Right lobe of liver (tissue), 6 donors: ENCODE measurements at regions not wholly inside any gene's neighbourhood (a gene's known extent, or its start where the extent isn't known, plus 50 kb on each side); places are given as distances from the start of the nearest gene placed in this dataset.

Source experiments
- ATAC-seq, 4 donors: fragments of 200-7000 bp; cut with Tn5 transposase; one replicate each; pipeline ENCODE4 v1.9.1; 2020; ENCODE audit warnings: mild to moderate bottlenecking in 4 of 4, moderate library complexity in 4 of 4
- DNase-seq, 3 donors: peaks; one replicate each; pipeline ENCODE4 v3.0.0-alpha.2; 2020
- H3K27ac ChIP-seq, 3 donors: fragments of 200-600 bp; one replicate each; pipeline ENCODE4 v1.8.0; 2022
- H3K27me3 ChIP-seq, 2 donors: fragments of 200-600 bp; one replicate each; pipeline ENCODE4 v1.8.0; 2022
- H3K36me3 ChIP-seq, 4 donors: fragments of 200-600 bp; sonication (generic) in 1 of 4; one replicate each; pipeline versions ENCODE4 v1.5.1 to v1.8.0; 2017 to 2022; ENCODE audit warnings: control low read depth in 1 of 4
- H3K4me1 ChIP-seq, 4 donors: fragments of 200-600 bp; sonication (generic) in 1 of 4; one replicate each; pipeline versions ENCODE4 v1.5.1 to v1.8.0; 2017 to 2022; ENCODE audit warnings: control low read depth in 1 of 4
- H3K4me3 ChIP-seq, 3 donors: fragments of 200-600 bp; one replicate each; pipeline ENCODE4 v1.8.0; 2022
- H3K9me3 ChIP-seq, 4 donors: fragments of 200-600 bp; sonication (generic) in 1 of 4; one replicate each; pipeline versions ENCODE4 v1.5.1 to v1.8.0; 2017 to 2022; ENCODE audit warnings: control low read depth in 1 of 4
- POLR2A ChIP-seq: fragments of 450-650 bp; IDR thresholded peaks from one replicate; pipeline ENCODE4 v1.6.1; 2017; ENCODE audit warnings: antibody characterized with exemption, mild to moderate bottlenecking
- WGBS: methylation state at CpG from one replicate; pipeline ENCODE4 v1.1.6; 2018; ENCODE audit warnings: low coverage, low lambda C conversion rate; ENCODE audit not compliant: insufficient coverage; ENCODE audit errors: missing lambda C conversion rate; 5-methylcytosine and 5-hydroxymethylcytosine counted together
- intact Hi-C, 2 donors: fragments of 100-400 bp; cut with DNase I; formaldehyde crosslinking; loops; one replicate each; pipeline versions ENCODE4 v1.11.2 to v1.14.1; 2022
- TF ChIP-seq, protein P1 (sequence below), 4 donors: fragments of 200-600 bp in 3 of 4; fragments of 450-650 bp in 1 of 4; IDR thresholded peaks; one replicate each; pipeline versions ENCODE4 v1.5.1 to v1.8.0; 2016 to 2022; ENCODE audit warnings: antibody characterized with exemption in 4 of 4, mild to moderate bottlenecking in 2 of 4
- donor health status: DM: no; HTN: yes; CAD: no.
- donor health status: DM: no; HTN: no; CAD: no.
- donor health status: DM: no; HTN: no; CAD: no.
- donor health status: DM: no; HTN: yes; CAD: no.
- donor health status: DM: no; HTN: yes; CAD: no.

DNA sequence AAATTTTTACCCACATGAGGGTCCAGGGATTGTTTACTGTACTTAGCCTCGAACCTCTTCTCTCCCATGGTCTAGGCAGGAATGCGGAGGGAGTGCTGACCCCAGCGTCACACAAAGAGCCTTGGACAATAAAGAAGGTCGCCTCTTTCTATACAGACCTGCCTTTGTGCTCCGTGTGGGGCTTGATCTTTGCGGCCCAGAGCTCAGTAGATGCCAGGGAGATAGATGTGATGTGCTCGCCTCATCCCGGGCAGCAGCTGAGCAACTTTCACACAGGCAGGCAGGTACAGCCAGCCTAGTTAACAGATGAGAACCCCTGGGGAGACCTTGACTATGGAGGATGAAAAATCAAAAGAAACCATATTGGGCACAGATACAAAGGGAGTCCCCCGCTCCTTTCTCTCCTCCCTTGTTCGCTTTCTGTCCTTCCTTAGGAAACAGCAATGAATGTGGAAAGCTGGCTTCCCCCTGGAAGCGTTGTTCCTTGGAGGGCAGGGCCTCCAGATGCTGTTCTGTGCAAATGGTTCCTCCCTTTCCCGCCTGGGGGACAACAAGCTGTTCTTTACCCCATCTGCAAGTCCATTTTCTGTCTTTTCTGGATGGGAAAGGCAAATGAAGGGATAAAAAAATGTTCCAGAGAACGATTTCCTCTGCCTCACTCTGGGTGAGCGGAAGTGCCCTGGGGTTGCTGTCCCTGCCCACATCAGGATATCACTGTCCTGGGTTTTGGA is 128.3 kb downstream of the OLIG3 start:
- TF ChIP-seq, protein P1, sequence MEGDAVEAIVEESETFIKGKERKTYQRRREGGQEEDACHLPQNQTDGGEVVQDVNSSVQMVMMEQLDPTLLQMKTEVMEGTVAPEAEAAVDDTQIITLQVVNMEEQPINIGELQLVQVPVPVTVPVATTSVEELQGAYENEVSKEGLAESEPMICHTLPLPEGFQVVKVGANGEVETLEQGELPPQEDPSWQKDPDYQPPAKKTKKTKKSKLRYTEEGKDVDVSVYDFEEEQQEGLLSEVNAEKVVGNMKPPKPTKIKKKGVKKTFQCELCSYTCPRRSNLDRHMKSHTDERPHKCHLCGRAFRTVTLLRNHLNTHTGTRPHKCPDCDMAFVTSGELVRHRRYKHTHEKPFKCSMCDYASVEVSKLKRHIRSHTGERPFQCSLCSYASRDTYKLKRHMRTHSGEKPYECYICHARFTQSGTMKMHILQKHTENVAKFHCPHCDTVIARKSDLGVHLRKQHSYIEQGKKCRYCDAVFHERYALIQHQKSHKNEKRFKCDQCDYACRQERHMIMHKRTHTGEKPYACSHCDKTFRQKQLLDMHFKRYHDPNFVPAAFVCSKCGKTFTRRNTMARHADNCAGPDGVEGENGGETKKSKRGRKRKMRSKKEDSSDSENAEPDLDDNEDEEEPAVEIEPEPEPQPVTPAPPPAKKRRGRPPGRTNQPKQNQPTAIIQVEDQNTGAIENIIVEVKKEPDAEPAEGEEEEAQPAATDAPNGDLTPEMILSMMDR (IDR thresholded peaks at IDR 0.05): no peak
- no peak for TF ChIP-seq POLR2A
- DNase-seq: no peak
- Histone ChIP-seq H3K27ac (no peak overlapping the region), H3K4me1 (peaks cover 0 to 6% (median 2%) of the 10 kb centered on the region in 4 donors), H3K36me3 (no peaks in the 10 kb centered on the region), H3K9me3 (no peaks in the 10 kb centered on the region), H3K27me3 (no peaks in the 10 kb centered on the region), H3K4me3 (no peak overlapping the region)
- intact Hi-C loops: no loop called here
- WGBS: 88% methylated on average over 8 of the region's 14 CpGs
- no peak for ATAC-seq

DNA sequence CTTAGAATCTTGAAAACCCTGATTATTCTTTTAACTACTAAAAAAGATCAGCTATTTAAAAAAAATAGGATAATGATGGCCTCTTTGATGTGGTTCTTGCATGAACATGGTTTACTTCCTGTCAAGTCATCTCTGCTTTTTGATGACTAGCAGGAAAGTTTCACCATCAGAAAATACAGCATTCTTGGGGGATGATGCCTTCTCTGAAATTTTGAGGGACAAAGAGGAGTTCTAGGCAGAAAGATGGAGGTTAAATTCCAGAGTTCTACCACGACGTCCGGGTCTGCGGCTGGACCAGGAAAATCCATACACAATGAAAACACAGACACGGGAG is 130.4 kb downstream of the OLIG3 start:
- intact Hi-C loops: no loop called here
- Histone ChIP-seq H3K27ac (no peak overlapping the region), H3K4me3 (no peak overlapping the region), H3K4me1 (no peaks in the 10 kb centered on the region), H3K27me3 (no peaks in the 10 kb centered on the region), H3K9me3 (no peaks in the 10 kb centered on the region), H3K36me3 (no peaks in the 10 kb centered on the region)
- no peak for DNase-seq
- no peak for ATAC-seq
- no peak for TF ChIP-seq POLR2A
- TF ChIP-seq, protein P1 (IDR thresholded peaks at IDR 0.05): no peak
- 89% methylated on average over 5 of the region's 5 CpGs for WGBS

DNA sequence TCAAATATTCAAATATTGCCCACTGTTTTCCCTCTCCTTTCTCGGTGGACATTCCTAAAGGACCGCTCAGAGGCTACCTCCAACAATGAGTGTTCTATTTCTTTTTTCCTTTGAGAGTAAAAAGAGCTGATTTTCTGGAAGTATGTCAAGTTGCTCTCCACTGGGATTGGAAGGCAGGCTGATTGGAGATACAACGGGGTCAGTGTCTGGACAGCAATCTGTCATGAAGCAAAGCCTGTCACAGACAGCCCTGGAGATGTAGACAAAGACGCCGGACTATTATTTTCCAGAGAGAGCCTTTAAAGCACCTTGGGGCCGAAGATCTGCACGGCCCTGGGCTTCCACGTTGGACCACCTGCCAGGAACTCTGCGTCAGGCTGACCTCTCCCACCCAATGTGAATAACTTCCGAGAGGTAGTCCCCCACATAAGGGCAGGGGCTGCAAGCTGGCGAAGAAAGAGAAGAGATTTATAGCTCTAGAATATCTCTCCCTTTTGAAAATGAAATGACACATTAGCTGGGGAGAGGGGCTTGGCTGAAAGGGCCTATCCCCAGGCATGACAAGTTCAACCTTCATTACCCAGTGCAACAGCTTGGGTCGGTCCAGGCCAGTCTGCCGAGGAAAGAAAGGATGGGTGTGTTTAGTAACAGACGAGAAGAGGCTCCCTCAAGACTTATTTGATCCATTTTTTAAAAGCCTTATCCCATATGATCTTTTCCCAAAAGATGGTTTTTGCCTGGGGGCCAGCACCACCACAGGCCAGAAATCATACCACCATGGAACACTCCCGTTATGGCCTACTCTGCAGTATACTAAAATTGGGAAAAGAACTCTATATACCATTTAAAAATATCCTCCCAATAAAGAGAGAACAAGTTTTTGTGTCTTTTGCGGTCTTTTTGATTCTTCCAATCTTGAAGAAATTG is 131.1 kb downstream of the OLIG3 start:
- no peak for TF ChIP-seq POLR2A
- TF ChIP-seq, protein P1 (IDR thresholded peaks at IDR 0.05): no peak
- no peaks in the 10 kb centered on the region for H3K9me3 ChIP-seq
- no peaks in the 10 kb centered on the region for H3K4me1 ChIP-seq
- H3K4me3 ChIP-seq: no peak overlapping the region
- H3K27ac ChIP-seq: no peak overlapping the region
- no peaks in the 10 kb centered on the region for H3K36me3 ChIP-seq
- H3K27me3 ChIP-seq: no peaks in the 10 kb centered on the region
- 76% methylated on average over 13 of the region's 16 CpGs for WGBS
- DNase-seq (no peak), ATAC-seq (no peak)
- intact Hi-C loops: no loop called here

DNA sequence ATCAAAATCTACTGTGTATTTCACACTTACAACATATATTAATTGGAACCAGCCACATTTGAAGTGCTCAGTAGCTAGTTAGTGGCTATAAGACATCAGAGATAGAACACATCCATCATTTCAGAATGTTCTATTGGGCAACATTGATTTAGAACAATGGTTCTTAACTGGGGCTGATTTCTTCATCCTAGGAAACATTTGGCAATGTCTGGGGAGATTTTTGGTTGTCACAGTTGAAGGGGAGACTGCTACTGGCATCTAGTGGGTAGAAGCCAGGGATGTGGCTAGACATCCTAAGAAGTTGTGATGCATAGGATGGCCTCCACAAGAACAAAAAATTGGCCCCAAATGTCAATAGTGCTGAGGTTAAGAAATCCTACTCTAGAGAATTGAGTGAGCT is 132.5 kb downstream of the OLIG3 start:
- H3K4me1 ChIP-seq: peaks cover 0 to 10% (median 2%) of the 10 kb centered on the region in 4 donors
- H3K27ac ChIP-seq: no peak overlapping the region
- DNase-seq (no peak), ATAC-seq (peak in 1 of 4 donors; percentile 12)
- H3K36me3 ChIP-seq: no peaks in the 10 kb centered on the region
- H3K27me3 ChIP-seq: no peaks in the 10 kb centered on the region
- TF ChIP-seq, protein P1 (IDR thresholded peaks at IDR 0.05): no peak
- no peak for TF ChIP-seq POLR2A
- H3K9me3 ChIP-seq: no peaks in the 10 kb centered on the region
- H3K4me3 ChIP-seq: no peak overlapping the region
- intact Hi-C loops: no loop called here
